Neuron (in vitro differentiated cells): ENCODE measurements at regions not wholly inside any gene's neighbourhood (a gene's known extent, or its start where the extent isn't known, plus 50 kb on each side); places are given as distances from the start of the nearest gene placed in this dataset.

Source experiments
- H2AFZ ChIP-seq: one replicate; pipeline ENCODE4 v1.6.1; 2013; ENCODE audit warnings: low read depth, mild to moderate bottlenecking, inconsistent platforms, low read length, moderate library complexity
- H3K27me3 ChIP-seq: one replicate; pipeline ENCODE4 v1.6.1; 2013; ENCODE audit warnings: low read length; ENCODE audit not compliant: insufficient read depth
- H3K36me3 ChIP-seq: one replicate; pipeline ENCODE4 v1.6.1; 2013; ENCODE audit warnings: low read length; ENCODE audit not compliant: insufficient read depth
- H3K4me1 ChIP-seq: one replicate; pipeline ENCODE4 v1.6.1; 2013; ENCODE audit warnings: low read length; ENCODE audit not compliant: insufficient read depth
- H3K4me3 ChIP-seq: 2 replicates; pipeline ENCODE4 v1.5.1; 2013; ENCODE audit warnings: mild to moderate bottlenecking, low read length, moderate library complexity
- H3K9me3 ChIP-seq: one replicate; pipeline ENCODE4 v1.6.1; 2013; ENCODE audit warnings: low read length

GRCh38 chr18:24545651-24546050 lies 85.2 kb downstream of the HRH4 start:
- Histone ChIP-seq H3K9me3 (no peaks in the 10 kb centered on the region), H3K36me3 (no peaks in the 10 kb centered on the region), H3K27me3 (no peaks in the 10 kb centered on the region), H3K4me3 (no peak overlapping the region), H2AFZ (no peak overlapping the region), H3K4me1 (no peaks in the 10 kb centered on the region)

- no peaks in the 10 kb centered on the region for H3K27me3 ChIP-seq
- H3K4me3 ChIP-seq, result no peak overlapping the region
- H3K9me3 ChIP-seq, result no peaks in the 10 kb centered on the region
- H3K4me1 ChIP-seq, result no peaks in the 10 kb centered on the region
- no peaks in the 10 kb centered on the region for H3K36me3 ChIP-seq
- no peak overlapping the region for H2AFZ ChIP-seq
Measured at GRCh38 chr18:24546307-24546706, 85.9 kb downstream of the HRH4 start.

GRCh38 chr18:24548583-24548982 lies 88.1 kb downstream of the HRH4 start:
- no peaks in the 10 kb centered on the region for H3K36me3 ChIP-seq

GRCh38 chr18:24552218-24552617 lies 91.8 kb downstream of the HRH4 start:
- no peak overlapping the region for H2AFZ ChIP-seq
- H3K9me3 ChIP-seq, result no peaks in the 10 kb centered on the region
- H3K36me3 ChIP-seq, result no peaks in the 10 kb centered on the region
- H3K4me3 ChIP-seq, result no peak overlapping the region
- peaks cover 7% of the 10 kb centered on the region for H3K27me3 ChIP-seq
- H3K4me1 ChIP-seq, result no peaks in the 10 kb centered on the region

More at GRCh38 chr18:24548583-24548982, 88.1 kb downstream of the HRH4 start:
- Histone ChIP-seq H3K4me1 (no peaks in the 10 kb centered on the region), H2AFZ (no peak overlapping the region), H3K27me3 (peaks cover 2% of the 10 kb centered on the region), H3K9me3 (no peaks in the 10 kb centered on the region), H3K4me3 (no peak overlapping the region)

GRCh38 chr18:24553571-24554285 lies 93.3 kb downstream of the HRH4 start:
- Histone ChIP-seq H3K27me3 (peaks cover 7% of the 10 kb centered on the region), H3K4me3 (no peak overlapping the region), H3K4me1 (no peaks in the 10 kb centered on the region), H3K36me3 (no peaks in the 10 kb centered on the region), H2AFZ (no peak overlapping the region), H3K9me3 (no peaks in the 10 kb centered on the region)

- peaks cover 7% of the 10 kb centered on the region for H3K27me3 ChIP-seq
- no peaks in the 10 kb centered on the region for H3K9me3 ChIP-seq
- H3K36me3 ChIP-seq, result no peaks in the 10 kb centered on the region
- H3K4me3 ChIP-seq, result no peak overlapping the region
- H3K4me1 ChIP-seq, result no peaks in the 10 kb centered on the region
- H2AFZ ChIP-seq, result no peak overlapping the region
Measured at GRCh38 chr18:24558403-24558802, 98.0 kb downstream of the HRH4 start.

GRCh38 chr18:24559526-24559925 lies 99.1 kb downstream of the HRH4 start:
- Histone ChIP-seq H3K4me3 (no peak overlapping the region), H3K9me3 (no peaks in the 10 kb centered on the region), H3K27me3 (peaks cover 2% of the 10 kb centered on the region), H3K4me1 (no peaks in the 10 kb centered on the region), H2AFZ (no peak overlapping the region), H3K36me3 (no peaks in the 10 kb centered on the region)

GRCh38 chr18:24560511-24560981 lies 100.1 kb downstream of the HRH4 start:
- H3K4me1 ChIP-seq, result no peaks in the 10 kb centered on the region
- no peaks in the 10 kb centered on the region for H3K36me3 ChIP-seq
- no peak overlapping the region for H3K4me3 ChIP-seq
- H3K9me3 ChIP-seq, result no peaks in the 10 kb centered on the region
- no peak overlapping the region for H2AFZ ChIP-seq
- H3K27me3 ChIP-seq, result peaks cover 2% of the 10 kb centered on the region

- Histone ChIP-seq H3K9me3 (no peaks in the 10 kb centered on the region), H3K27me3 (no peaks in the 10 kb centered on the region), H2AFZ (no peak overlapping the region), H3K4me3 (no peak overlapping the region), H3K4me1 (no peaks in the 10 kb centered on the region), H3K36me3 (no peaks in the 10 kb centered on the region)
Measured at GRCh38 chr18:24561369-24561965, 101.0 kb downstream of the HRH4 start.

- no peaks in the 10 kb centered on the region for H3K27me3 ChIP-seq
- H3K4me1 ChIP-seq, result no peaks in the 10 kb centered on the region
- H3K4me3 ChIP-seq, result no peak overlapping the region
- H2AFZ ChIP-seq, result no peak overlapping the region
- no peaks in the 10 kb centered on the region for H3K9me3 ChIP-seq
- H3K36me3 ChIP-seq, result no peaks in the 10 kb centered on the region
Measured at GRCh38 chr18:24567199-24567598, 106.8 kb downstream of the HRH4 start.

- no peak overlapping the region for H3K4me3 ChIP-seq
- no peaks in the 10 kb centered on the region for H3K9me3 ChIP-seq
- H2AFZ ChIP-seq, result no peak overlapping the region
- no peaks in the 10 kb centered on the region for H3K4me1 ChIP-seq
- H3K36me3 ChIP-seq, result no peaks in the 10 kb centered on the region
- H3K27me3 ChIP-seq, result no peaks in the 10 kb centered on the region
Measured at GRCh38 chr18:24570716-24571115, 110.3 kb downstream of the HRH4 start.

- H3K27me3 ChIP-seq, result no peaks in the 10 kb centered on the region
- no peak overlapping the region for H3K4me3 ChIP-seq
- H3K4me1 ChIP-seq, result peaks cover 11% of the 10 kb centered on the region
- H3K9me3 ChIP-seq, result no peaks in the 10 kb centered on the region
- H3K36me3 ChIP-seq, result no peaks in the 10 kb centered on the region
- H2AFZ ChIP-seq, result no peak overlapping the region
Measured at GRCh38 chr18:24582771-24583170, 122.3 kb downstream of the HRH4 start.

- no peaks in the 10 kb centered on the region for H3K36me3 ChIP-seq
- H2AFZ ChIP-seq, result no peak overlapping the region
- H3K9me3 ChIP-seq, result no peaks in the 10 kb centered on the region
- H3K4me3 ChIP-seq, result no peak overlapping the region
- H3K27me3 ChIP-seq, result no peaks in the 10 kb centered on the region
- H3K4me1 ChIP-seq, result peaks cover 11% of the 10 kb centered on the region
Measured at GRCh38 chr18:24584205-24584604, 123.8 kb downstream of the HRH4 start.
